ENCODE measurements at regions not wholly inside any gene's neighbourhood (a gene's known extent, or its start where the extent isn't known, plus 50 kb on each side); places are given as distances from the start of the nearest gene placed in this dataset.

DNA sequence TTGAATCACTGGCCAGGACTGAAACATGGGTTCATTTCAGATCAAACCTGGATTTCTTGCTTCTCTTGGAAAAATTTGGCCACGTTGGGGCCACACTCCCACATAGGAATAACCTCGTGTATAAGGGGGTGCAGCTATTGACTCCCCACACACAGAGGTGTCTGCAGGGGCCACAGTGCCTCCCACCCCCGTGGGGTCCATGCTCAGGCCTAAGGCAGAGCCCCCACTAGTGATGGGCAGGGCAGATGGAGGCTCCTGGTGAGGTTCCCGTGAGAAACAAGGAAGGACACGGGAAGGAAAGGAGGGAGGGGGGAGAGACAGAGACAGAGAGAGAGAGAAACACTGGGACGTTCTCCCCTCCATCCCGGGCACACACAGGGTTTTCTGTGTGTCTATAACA lies 230.5 kb downstream of the ERMARD start:
- TF ChIP-seq POLR2AphosphoS5 (IDR thresholded peaks at IDR 0.05; ENCODE audit: low read depth, low read length) = no peak
- no peak for TF ChIP-seq SIN3A (IDR thresholded peaks at IDR 0.05; ENCODE audit: borderline replicate concordance, insufficient read depth, low read length)
- no peak for TF ChIP-seq TAF1 (IDR thresholded peaks at IDR 0.05; ENCODE audit: borderline replicate concordance, insufficient read depth, low read length)
- TF ChIP-seq REST (IDR thresholded peaks at IDR 0.05; ENCODE audit: insufficient read depth in 1 of 2, low read depth in 2 of 2, low read length in 2 of 2) = no peak
